HG03432 (cell line): ENCODE measurements at regions not wholly inside any gene's neighbourhood (a gene's known extent, or its start where the extent isn't known, plus 50 kb on each side); places are given as distances from the start of the nearest gene placed in this dataset.

ENCODE experiments used
- ATAC-seq: cut with Tn5 transposase; IDR thresholded peaks from one replicate; pipeline ENCODE4 v1.9.1; 2021; ENCODE audit warnings: mild to moderate bottlenecking, moderate library complexity; ENCODE audit not compliant: unreplicated experiment

DNA sequence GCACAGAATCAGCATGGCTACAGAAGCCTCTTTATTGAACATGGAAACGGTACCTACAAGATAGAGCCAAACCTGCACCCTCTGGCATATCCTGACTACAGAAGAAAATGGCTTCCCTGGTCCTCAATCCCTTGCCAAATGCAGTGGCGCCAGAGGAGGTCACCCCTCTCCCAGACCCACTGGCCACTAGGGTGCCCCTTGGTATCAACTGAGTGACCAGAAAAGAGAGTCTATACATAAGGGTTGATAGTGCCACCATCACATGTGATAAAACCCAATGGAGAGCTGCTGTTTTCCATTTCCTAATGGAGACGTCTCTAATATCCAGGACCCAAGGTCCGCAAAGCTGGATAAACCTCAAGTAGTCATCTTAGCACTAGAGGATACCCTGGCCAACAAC is 52.7 kb upstream of the ALK start:
- no peak for ATAC-seq

DNA sequence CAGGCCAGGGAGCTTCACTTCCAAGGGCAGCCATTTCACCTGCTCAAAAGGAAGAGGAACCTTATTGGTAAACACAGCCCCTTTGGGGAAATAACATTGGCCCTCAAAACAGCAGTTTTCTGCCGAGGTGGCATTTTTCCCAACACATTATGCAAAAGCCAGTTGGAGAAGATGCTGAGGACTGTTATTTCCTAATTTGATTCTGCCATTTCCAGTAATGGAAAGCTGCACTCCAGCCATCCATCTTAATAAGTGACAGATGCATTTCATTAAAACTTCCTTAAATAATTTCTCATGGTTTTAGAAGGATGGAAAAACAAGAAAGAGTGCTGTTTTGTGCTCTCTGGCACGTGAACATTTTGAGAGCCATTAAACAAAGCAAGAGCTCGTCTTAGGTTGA is 55.9 kb upstream of the ALK start:
- ATAC-seq, result no peak

DNA sequence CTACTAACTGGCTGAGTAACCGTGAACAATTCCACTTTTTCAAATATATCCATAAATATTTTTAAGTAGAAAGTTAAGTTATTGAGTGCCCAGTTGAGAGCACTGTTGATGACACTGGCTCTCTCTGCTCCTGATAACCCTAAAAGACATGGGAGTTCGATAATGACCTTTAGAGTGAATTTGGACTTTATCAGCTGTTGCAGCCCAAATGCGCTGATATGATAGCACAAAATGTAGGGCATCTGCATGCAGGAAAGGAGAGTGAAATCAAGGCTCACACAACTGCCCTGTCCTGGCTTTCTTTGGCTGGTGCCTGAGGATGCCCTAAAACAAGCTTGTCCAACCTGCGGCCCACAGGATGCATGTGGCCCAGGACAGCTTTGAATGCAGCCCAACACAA is 60.0 kb upstream of the ALK start:
- ATAC-seq, result no peak

DNA sequence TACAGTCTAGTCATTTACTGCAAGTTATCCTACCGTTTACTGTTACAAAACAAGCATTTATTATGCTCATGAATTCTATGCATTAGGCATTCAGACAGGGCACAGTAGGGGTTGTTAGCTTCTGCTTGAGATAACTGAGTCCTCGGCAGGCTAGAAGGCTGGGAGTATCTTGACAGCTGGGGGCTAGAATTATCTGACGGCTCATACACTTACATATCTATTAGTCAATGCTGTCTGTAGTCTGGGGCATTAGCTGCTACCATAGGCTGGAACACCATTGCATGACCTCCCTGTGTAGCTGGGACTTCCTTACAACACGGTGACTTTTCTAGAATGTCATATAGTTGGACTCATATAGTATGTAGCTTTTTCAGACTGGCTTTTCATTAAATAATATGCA is 61.9 kb upstream of the ALK start:
- ATAC-seq, result no peak

DNA sequence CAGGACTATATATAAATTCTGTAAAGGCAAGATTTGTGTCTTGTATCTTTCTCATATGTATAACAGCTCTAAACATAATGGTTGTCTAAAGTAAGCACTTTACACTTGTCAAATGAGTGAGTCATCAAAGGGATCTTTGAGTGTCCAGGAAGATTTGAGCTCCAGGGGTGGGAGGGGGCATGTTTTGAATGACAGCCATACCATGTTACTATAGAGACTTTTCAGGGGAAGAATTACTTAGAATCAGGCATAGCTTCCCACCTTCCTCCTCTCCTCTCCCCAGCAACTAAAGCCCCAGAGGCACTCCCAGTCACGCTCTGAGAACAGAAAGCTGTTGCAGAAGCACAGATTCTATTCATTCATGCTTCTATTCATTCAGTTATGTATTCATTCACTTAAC is 65.8 kb upstream of the ALK start:
- ATAC-seq, result no peak

DNA sequence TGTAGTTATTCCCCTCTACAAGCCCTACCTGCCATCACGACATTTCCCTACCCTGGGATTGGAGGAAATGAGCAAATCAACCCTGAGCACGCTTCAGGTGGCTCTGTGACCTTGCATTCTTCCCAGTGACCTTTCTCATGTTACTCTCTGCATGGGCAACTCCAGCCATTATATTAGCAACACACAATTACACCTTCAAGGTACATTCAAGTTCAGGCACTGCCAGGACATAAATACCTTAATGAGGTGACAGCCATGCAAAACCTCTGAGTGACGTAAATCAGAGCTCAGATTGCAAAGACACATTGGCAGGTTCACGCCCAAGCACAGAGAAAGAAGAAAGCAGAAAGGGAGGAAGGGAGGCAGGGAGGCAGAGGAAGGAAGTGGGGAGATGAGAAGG is 68.7 kb upstream of the ALK start:
- ATAC-seq, result no peak

DNA sequence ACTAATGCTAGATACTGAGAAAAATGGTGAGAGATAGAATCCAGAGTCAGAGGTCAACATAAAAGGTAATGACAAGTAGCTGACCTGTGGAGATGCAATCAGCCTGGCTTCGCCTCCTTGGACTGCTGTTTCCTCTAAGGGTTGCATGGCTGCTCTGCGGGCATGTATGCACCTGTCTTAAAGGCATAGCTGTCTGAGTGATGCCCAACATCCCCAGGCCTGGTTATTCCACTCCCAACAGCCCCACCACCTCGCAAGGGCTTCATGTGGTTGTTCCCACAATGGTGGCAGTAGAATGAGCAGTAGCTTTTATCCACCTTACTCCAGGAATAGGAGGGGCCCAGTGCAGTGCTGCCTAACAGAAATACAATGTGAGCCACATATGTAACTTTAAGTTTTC is 69.7 kb upstream of the ALK start:
- ATAC-seq, result no peak

DNA sequence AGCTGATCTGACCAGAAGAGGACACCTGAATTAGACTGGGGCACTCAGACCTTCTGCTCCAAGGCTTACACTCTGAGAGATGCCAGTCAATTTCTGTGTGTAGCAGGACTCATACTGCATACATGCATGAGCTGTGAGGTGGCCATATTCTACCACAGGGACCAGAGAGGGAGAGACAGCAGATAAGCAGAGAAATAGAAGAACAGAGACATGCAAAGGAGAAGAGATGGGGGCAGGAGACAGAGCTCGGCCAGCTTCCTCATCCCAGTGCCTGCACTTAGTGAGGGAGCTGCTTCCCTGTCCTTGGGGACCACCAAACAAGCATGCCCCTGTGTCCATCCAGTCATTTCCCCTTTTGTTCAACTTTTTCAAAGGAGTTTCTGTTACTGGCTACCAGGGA is 73.9 kb upstream of the ALK start:
- ATAC-seq, result no peak

DNA sequence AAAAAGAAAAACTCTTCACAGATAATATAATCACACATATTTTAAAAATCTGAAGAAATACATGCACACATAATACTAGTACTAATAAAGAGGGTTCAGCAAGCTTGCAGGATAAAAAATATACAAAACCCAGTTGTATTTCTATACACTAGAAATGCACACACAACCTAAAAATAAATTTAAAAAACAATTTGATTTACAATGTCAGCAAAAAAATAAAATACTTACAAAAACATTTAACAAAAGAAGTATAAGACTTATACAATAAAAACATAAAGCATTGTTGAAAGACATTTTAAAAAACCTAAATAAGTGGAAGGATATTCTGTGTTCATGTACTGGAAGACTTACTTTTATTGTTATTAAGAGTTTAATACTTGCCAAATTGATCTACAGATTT is 81.7 kb upstream of the ALK start:
- no peak for ATAC-seq

DNA sequence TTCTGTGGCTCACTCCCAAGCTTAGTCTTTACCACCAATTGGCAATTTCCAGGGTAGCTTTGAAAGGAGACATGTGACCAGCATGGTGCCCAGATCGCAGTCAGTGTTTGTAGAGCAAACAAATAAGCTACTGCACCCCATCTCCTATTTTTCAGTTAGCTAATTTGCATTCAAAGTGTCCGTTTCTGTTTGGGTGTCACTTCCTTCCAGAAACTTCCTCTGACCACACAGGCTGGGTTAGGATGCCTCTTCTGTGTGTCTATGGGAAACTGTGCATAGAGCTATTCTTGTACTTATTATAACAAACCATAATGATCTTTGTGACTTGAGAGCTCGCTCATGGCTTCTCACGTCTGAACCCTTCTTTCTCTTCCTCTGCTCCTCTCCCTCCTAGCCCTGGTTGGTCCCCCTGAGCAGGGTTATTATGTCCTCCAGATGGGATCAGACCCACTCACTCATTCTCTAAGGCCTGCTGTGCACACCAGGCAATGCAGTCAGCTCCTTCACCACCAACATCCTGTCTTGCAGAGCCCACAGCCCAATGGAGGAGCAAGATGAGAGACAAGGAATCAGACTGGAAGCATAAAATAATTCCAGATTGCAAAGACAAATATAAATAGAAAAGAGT is 101.2 kb upstream of the ALK start:
- peak; percentile 83 for ATAC-seq

DNA sequence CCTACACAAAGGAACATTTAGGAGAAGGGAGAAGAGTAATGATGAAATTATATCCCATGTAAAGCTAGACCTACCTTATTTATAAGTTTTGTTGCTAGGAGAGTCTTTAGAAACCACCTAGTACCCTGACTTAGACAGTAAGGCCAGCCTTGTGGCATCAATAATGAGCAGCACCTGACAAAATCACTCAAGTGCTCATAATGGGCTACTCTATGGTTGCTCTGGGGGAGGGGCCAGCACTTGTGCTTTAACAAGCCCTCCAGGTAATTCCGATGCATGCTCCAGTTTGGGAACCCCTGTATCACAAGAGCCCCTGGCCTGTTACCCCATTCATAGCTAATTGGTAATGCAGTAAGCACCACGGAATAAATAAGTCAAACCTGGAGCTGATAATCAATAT is 102.9 kb upstream of the ALK start:
- no peak for ATAC-seq

DNA sequence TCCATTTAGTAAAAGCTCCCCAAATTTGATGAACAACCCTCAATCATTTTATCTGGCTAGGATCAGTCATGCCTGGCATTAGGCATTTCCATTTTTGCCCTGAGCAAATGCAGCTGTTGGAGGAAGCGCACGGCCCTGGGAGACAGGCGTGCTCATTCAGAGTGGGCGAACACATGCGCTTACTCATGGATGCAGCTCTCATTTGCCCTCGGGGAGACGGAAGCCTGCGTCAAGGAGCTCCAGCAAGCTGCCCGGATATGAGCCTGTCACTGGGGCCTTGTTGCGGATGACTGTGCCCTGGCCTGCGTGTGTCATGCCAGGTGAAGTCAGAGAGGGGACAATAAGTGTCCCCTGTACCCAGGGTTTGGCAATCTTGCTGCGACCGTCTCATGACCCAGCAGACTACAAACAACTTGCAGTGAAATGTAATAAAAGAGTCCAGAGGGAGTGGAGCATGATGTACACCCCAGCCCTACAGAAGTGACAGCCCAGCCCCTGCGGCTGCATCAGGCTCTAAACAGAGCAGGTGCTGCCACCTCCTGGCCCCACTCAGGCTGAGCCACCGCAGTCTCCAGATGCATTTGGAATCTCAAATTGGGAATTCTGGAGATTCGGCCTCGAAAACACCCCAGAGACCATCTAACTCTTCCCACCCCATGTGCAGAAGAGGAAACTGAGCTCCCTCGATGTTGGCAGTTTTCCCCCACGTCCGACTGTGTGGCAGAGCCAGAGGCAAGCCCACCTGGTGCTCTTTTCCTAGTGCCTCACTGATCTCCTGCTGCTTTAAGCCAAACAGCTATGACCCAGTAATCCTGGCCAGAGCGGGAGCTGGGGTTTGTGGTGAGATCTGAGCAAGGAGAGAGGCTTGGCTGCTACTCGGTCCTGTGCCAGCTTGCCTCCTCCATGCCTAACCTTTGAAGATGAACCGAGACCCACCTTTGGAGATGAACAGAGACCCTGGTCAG is 105.0 kb upstream of the ALK start:
- no peak for ATAC-seq

DNA sequence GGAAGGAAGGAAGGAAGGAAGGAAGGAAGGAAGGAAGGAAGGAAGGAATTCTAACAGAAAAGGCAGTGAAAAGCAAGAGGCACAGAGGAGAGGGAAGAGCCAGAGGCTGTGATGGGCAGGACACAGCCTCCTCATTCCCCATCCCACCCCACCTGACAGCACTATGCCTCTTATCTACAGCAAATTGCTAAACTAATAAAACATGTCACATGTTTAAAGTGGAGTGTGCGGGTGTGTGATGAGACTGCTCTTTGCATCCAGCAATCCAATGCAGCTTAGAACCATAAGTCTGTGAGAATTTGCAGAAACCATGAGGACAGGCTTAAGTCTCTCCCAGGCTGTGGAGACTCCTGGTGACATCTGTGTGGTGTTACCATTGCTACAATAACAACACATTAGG is 108.4 kb upstream of the ALK start:
- no peak for ATAC-seq

DNA sequence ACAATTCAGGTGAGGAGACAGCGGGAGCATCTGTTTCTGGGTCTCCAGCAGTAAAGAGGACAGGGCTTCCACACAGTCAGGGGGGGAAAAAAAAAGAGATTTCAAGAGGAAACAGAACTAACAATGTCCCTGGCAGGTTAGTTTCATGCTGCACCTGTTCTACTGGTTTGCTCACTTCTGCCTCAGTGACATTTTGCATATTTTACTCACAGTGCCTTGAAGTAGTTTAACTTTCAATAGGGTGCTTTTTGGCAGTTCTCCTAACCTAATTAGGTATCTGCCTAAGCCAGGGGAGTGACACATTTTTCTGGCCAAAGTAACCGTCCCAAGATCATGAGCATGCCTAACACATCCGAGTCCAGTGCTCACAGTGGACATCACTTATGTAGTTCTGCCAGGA is 109.0 kb upstream of the ALK start:
- ATAC-seq, result no peak

DNA sequence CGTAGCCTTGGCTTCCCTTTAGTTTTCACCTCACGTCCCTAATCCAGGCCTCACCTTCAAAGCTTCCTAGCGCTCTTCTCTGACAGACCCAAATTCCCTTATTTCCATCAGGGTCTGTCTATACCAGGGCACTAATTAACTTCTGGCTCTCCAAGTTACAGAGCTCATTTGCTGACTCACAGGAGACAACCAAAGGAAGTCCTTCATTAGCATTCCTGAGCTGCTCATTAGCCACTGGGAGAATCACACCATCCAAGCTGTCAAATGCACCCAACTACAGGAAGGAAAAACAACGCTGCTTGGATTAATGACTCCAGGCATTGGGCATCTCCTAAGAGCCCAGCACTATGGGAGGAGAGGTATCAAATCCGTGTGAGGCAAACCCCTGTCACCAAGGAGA is 109.8 kb upstream of the ALK start:
- no peak for ATAC-seq

DNA sequence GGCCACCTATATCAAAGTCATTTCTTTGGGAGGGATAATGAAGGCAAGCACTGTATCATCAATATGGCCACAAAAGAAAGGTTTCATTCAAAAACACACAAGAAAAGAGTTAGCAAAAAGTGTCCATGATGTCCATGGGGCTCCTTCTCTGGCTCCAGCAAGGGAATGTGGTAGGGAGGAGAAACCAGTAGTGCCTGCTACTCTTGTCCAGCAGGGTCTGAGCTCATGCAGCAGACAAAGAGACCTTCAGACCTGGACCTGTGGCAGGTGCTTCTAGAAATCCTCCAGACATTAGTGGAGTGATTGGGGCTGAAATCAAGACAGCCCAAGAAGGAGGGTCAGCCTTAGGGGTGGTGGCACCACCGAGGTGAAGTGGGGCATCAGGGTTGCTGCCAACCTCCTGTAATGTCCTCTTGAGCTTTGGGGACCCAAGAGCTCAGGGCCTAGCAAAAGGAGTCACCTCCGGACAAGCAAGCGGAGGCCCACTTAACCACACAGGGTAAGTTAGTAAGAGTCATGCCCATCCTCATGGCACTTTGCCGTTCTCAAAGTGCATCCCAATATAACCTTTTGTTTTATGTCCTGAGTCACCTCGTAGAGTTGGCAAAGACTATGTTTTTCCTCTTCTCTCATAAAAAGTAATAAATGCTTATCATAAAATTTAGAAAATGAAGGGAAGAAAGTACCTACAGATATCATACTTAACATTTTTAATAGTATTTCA is 112.6 kb upstream of the YPEL5 start:
- no peak for ATAC-seq

DNA sequence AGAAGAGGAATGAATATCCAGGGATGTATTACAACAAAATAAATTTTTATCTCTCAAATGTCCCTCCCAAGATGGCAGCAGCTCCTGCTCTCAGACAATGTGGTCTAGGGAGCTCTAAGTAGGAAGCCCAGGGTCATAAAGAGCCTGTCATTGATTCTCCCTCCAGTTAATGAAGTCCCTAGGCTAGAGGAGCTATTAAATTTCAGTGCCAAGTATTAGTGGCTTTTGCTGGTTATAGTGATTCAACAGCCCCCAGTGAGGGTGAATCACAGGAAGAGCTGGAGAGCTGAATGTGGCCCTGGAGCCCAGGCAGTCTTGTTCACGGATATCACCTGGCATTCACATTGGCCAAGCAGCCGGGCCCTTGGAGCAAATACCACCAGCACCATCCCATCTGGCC is 109.8 kb upstream of the YPEL5 start:
- no peak for ATAC-seq

DNA sequence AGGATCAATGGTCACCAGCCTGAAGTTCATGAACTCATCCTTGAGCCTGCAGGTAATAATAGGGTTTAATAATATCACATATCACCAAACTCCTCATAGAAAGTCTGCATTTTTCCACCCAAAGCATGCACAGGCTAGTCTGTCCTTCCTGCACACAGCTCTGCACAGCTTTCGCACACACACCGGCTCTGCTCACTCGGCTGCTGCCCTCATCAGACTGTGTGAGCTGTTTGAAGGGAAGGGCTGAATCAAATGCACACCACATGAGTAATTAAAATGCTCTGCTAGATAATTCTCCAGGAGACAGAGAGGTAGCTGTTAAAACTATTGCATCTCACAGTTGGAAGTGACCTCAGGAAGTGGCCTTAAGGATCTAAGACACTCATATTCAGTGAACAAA is 108.4 kb upstream of the YPEL5 start:
- ATAC-seq, result no peak

DNA sequence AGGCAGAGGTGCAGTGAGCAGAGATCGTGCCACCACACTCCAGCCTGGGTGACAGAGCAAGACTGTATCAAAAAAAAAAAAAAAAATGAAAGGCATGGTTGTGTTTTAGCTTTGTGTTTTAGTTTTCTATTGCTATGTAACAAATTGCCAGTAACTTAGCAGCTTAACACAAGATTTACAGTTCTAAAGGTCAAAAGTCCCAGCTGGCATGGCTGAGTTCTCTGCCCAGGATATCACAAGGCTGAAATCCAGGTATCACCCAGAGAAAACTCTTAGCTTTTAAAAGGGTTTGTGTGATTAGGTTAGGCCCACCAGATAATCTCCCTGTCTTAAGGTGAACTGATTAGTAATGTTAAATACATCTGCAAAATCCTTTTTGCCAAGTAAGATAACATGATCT is 107.7 kb upstream of the YPEL5 start:
- no peak for ATAC-seq

DNA sequence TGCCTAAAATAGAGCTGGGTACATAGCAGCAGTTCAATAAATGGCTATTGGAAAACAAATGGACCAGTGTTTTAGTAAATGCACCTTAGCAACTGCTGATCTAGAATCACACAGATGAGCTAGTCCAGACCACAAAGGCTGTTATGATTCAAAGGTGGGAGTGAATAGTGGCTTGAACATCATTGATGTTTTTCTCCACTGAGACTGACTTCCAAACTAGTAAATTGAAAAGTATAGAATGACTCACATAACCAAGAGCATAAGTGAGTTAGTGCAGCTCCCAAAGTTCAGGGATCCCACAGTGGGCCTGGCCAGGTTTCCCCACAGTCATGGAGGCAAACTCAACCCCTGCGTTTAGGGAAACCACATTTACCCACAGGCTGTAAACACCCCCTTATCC is 106.7 kb upstream of the YPEL5 start:
- ATAC-seq, result no peak

DNA sequence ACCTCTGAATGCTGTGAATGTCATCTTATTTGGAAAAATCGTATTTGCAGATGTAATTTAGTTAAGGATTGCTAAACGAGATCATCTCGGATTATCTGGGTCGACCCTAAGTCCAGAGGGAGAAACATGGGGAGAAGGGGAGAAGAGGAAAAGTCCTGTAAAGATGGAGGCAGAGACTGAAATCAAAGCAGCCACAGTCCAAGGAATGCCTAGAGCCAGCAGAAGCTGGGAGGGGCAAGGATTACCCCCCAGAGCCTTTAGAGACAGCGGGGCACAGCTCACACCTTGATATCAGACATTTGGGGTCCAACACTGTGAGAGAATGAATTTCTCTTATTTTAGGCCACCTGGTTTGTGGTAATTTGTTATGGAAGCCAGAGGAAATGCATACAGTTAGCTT is 104.9 kb upstream of the YPEL5 start:
- ATAC-seq, result no peak

DNA sequence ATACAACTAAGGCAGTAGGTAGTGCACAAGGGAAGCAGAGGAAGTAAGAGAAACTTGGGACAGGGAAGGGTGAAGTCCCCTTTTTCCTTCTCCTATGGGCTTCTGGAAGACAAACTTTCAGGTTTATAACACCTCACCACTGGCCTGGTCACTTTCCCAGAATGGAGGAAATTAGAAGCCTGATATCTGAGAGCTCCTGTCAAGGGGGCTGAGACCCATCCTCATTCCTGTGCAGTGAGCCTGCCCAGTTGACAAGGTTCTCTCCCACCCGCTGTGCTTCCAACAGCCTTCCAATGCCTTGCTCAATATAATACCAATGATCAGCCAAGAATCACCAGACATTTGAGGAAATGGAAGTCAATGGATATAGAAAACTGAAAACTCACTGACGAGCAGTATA is 100.4 kb upstream of the YPEL5 start:
- ATAC-seq, result no peak
